H1 (cell line): ENCODE measurements at regions not wholly inside any gene's neighbourhood (a gene's known extent, or its start where the extent isn't known, plus 50 kb on each side); places are given as distances from the start of the nearest gene placed in this dataset.

Source experiments
- CTCF ChIA-PET: fragments of 300-600 bp; sonication (Branson Sonifier 250); formaldehyde crosslinking; loops from one replicate; lab custom pipeline; 2021; ENCODE audit not compliant: partially characterized antibody; lab: Charles Lee
- POLR2A ChIA-PET: fragments of 300-600 bp; sonication (Branson Sonifier 250); formaldehyde crosslinking; loops from one replicate; lab custom pipeline; 2021; ENCODE audit warnings: inconsistent platforms; ENCODE audit not compliant: partially characterized antibody; lab: Charles Lee
- DNase-seq, 2 experiments: peaks; one replicate each; pipeline versions ENCODE4 v3.0.0 to v3.0.0-alpha.2; 2010 to 2022; ENCODE audit warnings: low spot score in 2 of 2, low read depth in 1 of 2, mixed read lengths in 1 of 2
- FAIRE-seq: peaks from 2 replicates; lab custom pipeline; 2011; peaks lifted over from hg19 to GRCh38; lab: Jason Lieb, UNC
- H2AFZ ChIP-seq: 2 replicates; pipeline ENCODE4 v1.8.1; 2012; ENCODE audit warnings: low read length, inconsistent platforms
- H2AK5ac ChIP-seq: 2 replicates; pipeline ENCODE4 v1.6.1; 2013; ENCODE audit warnings: low read depth, low read length
- H2BK120ac ChIP-seq: replicated peaks from 2 replicates; pipeline ENCODE3; 2013; ENCODE audit warnings: low read depth, low read length, inconsistent platforms
- H2BK12ac ChIP-seq: 2 replicates; pipeline ENCODE4 v1.6.1; 2013; ENCODE audit warnings: low read depth, low read length
- H2BK15ac ChIP-seq: 2 replicates; pipeline ENCODE4 v1.6.1; 2013; ENCODE audit warnings: low read length
- H2BK20ac ChIP-seq: 2 replicates; pipeline ENCODE4 v1.6.1; 2013; ENCODE audit warnings: low read length
- H2BK5ac ChIP-seq: 2 replicates; pipeline ENCODE4 v1.6.1; 2013; ENCODE audit warnings: low read depth, low read length
- H3K14ac ChIP-seq: 2 replicates; pipeline ENCODE4 v1.6.1; 2013; ENCODE audit warnings: inconsistent platforms; ENCODE audit not compliant: insufficient read length
- H3K18ac ChIP-seq: 2 replicates; pipeline ENCODE4 v1.6.1; 2013; ENCODE audit warnings: low read length; ENCODE audit errors: extremely low read depth
- H3K23ac ChIP-seq: 2 replicates; pipeline ENCODE4 v1.6.1; 2013; ENCODE audit warnings: inconsistent platforms; ENCODE audit not compliant: insufficient read length
- H3K23me2 ChIP-seq: 2 replicates; pipeline ENCODE4 v1.6.1; 2013; ENCODE audit warnings: low read depth, low read length
- H3K27ac ChIP-seq: 2 replicates; pipeline ENCODE4 v1.6.1; 2011; ENCODE audit warnings: low read depth, low read length, inconsistent platforms
- H3K27me3 ChIP-seq, 4 experiments: replicated peaks in 1 of 4; 1 replicate in 1 of 4; 2 replicates in 3 of 4; pipeline versions ENCODE4 v1.6.1 to v1.8.1; 2011 to 2013; ENCODE audit warnings: low read length in 3 of 4, mild to moderate bottlenecking in 3 of 4, inconsistent platforms in 2 of 4, mixed read lengths in 2 of 4, moderate library complexity in 1 of 4; ENCODE audit not compliant: control insufficient read depth in 3 of 4, insufficient read depth in 3 of 4; ENCODE audit errors: extremely low read depth in 1 of 4
- H3K36me3 ChIP-seq, 4 experiments: 2 replicates each; pipeline versions ENCODE4 v1.6.1 to v1.8.1; 2011 to 2013; ENCODE audit warnings: mild to moderate bottlenecking in 4 of 4, low read length in 3 of 4, moderate library complexity in 2 of 4, control low read depth in 1 of 4, inconsistent platforms in 1 of 4; ENCODE audit not compliant: insufficient read depth in 4 of 4, control insufficient read depth in 2 of 4
- H3K4ac ChIP-seq: replicated peaks from 2 replicates; pipeline ENCODE3; 2013; ENCODE audit warnings: low read length, low read depth, mixed read lengths, inconsistent platforms; ENCODE audit not compliant: insufficient read length
- H3K4me1 ChIP-seq, 4 experiments: replicated peaks in 1 of 4; 1 replicate in 1 of 4; 2 replicates in 3 of 4; pipeline versions ENCODE4 v1.6.1 to v1.8.1; 2011 to 2013; ENCODE audit warnings: low read length in 3 of 4, inconsistent platforms in 2 of 4, mixed read lengths in 1 of 4; ENCODE audit not compliant: insufficient read depth in 4 of 4, control insufficient read depth in 3 of 4
- H3K4me2 ChIP-seq, 2 experiments: 2 replicates each; pipeline versions ENCODE4 v1.6.1 to v1.8.1; 2011 to 2013; ENCODE audit warnings: low read depth in 2 of 2, low read length in 2 of 2, control low read depth in 1 of 2, inconsistent platforms in 1 of 2, mild to moderate bottlenecking in 1 of 2; ENCODE audit not compliant: insufficient read depth in 1 of 2
- H3K4me3 ChIP-seq, 4 experiments: fragments of 200-600, 300-600 bp in 1 of 4; sonication (generic), shearing (Covaris generic), sonication (Bioruptor Twin) in 1 of 4; 2 replicates each; pipeline versions ENCODE4 v1.5.1 to v1.8.1; 2011 to 2016; ENCODE audit warnings: low read length in 4 of 4, low read depth in 3 of 4, control low read depth in 2 of 4, inconsistent platforms in 2 of 4, mild to moderate bottlenecking in 2 of 4, mixed read lengths in 1 of 4, moderate library complexity in 1 of 4; ENCODE audit not compliant: insufficient read depth in 2 of 4; ENCODE audit errors: extremely low read depth in 1 of 4
- H3K56ac ChIP-seq: replicated peaks from 2 replicates; pipeline ENCODE3; 2013; ENCODE audit warnings: low read depth, mild to moderate bottlenecking, mixed read lengths, low read length, inconsistent platforms; ENCODE audit not compliant: insufficient read length
- H3K79me1 ChIP-seq: 2 replicates; pipeline ENCODE4 v1.6.1; 2013; ENCODE audit warnings: low read depth, low read length, control low read depth
- H3K79me2 ChIP-seq, 2 experiments: 2 replicates each; pipeline versions ENCODE4 v1.6.1 to v1.8.1; 2012 to 2013; ENCODE audit warnings: low read length in 2 of 2, mild to moderate bottlenecking in 2 of 2, inconsistent platforms in 1 of 2; ENCODE audit not compliant: insufficient read depth in 2 of 2, control insufficient read depth in 1 of 2
- H3K9ac ChIP-seq, 4 experiments: replicated peaks in 1 of 4; 1 replicate in 1 of 4; 2 replicates in 3 of 4; pipeline versions ENCODE4 v1.6.1 to v1.8.1; 2011 to 2013; ENCODE audit warnings: low read depth in 3 of 4, low read length in 3 of 4, control low read depth in 2 of 4, mild to moderate bottlenecking in 2 of 4, moderate library complexity in 2 of 4, inconsistent platforms in 1 of 4; ENCODE audit errors: extremely low read depth in 1 of 4
- H3K9me3 ChIP-seq, 2 experiments: 2 replicates each; pipeline versions ENCODE4 v1.6.1 to v1.8.1; 2012 to 2013; ENCODE audit warnings: mild to moderate bottlenecking in 2 of 2, moderate library complexity in 2 of 2, control low read depth in 1 of 2, inconsistent platforms in 1 of 2, low read depth in 1 of 2, low read length in 1 of 2, mixed read lengths in 1 of 2; ENCODE audit not compliant: insufficient read depth in 2 of 2
- H4K20me1 ChIP-seq, 2 experiments: replicated peaks in 1 of 2; 2 replicates each; pipeline versions ENCODE3 to v1.8.1; 2011 to 2013; ENCODE audit warnings: inconsistent platforms in 2 of 2, low read length in 2 of 2, mild to moderate bottlenecking in 1 of 2; ENCODE audit not compliant: insufficient read depth in 2 of 2, control insufficient read depth in 1 of 2
- H4K5ac ChIP-seq: 2 replicates; pipeline ENCODE4 v1.6.1; 2013; ENCODE audit warnings: low read length, low read depth, mixed read lengths, inconsistent platforms; ENCODE audit not compliant: insufficient read length
- H4K8ac ChIP-seq: 2 replicates; pipeline ENCODE4 v1.8.0; 2013; ENCODE audit warnings: mild to moderate bottlenecking, moderate library complexity, low read length, inconsistent platforms; ENCODE audit not compliant: insufficient read depth; ENCODE audit errors: extremely low read depth
- H4K91ac ChIP-seq: replicated peaks from 2 replicates; pipeline ENCODE3; 2013; ENCODE audit warnings: low read length, mixed read lengths, inconsistent platforms; ENCODE audit not compliant: insufficient read length
- PHF8 ChIP-seq: fragments of 200-600 bp; sonication (generic); conservative IDR thresholded peaks from 2 replicates; pipeline ENCODE4 v1.7.1; 2012; ENCODE audit warnings: low read depth, mild to moderate bottlenecking, inconsistent platforms, low read length, moderate library complexity
- RXRA ChIP-seq: IDR thresholded peaks from 2 replicates; pipeline ENCODE4 v1.6.1; 2011; ENCODE audit warnings: low read depth, mild to moderate bottlenecking, low read length, moderate library complexity; ENCODE audit not compliant: insufficient read depth
- SAP30 ChIP-seq: fragments of 300-600 bp; sonication (generic); IDR thresholded peaks from 2 replicates; pipeline ENCODE4 v1.7.1; 2012; ENCODE audit warnings: low read length, moderate library complexity, mild to moderate bottlenecking, inconsistent platforms; ENCODE audit not compliant: insufficient read depth, insufficient replicate concordance
- SIX5 ChIP-seq: IDR thresholded peaks from 2 replicates; pipeline ENCODE4 v1.6.1; 2011; ENCODE audit warnings: mild to moderate bottlenecking, low read depth, low read length
- SP1 ChIP-seq: IDR thresholded peaks from 2 replicates; pipeline ENCODE4 v1.6.1; 2011; ENCODE audit warnings: low read depth, low read length
- SUZ12 ChIP-seq: fragments of 200-600 bp; sonication (generic); IDR thresholded peaks from 2 replicates; pipeline ENCODE4 v1.6.1; 2012; ENCODE audit warnings: mild to moderate bottlenecking, inconsistent platforms, low read length, moderate library complexity, mixed read lengths
- USF2 ChIP-seq: IDR thresholded peaks from 2 replicates; pipeline ENCODE4 v1.6.1; 2011; ENCODE audit warnings: low read length, improper control_type of control experiment
- WGBS, 2 experiments: shearing (Covaris generic) in 1 of 2; methylation state at CpG; one replicate each; pipeline versions ENCODE4 v1.1.6 to v1.1.7; 2013 to 2015; ENCODE audit warnings: low lambda C conversion rate in 2 of 2, mixed read lengths in 2 of 2, inconsistent platforms in 1 of 2, low coverage in 1 of 2, missing lambda C conversion rate in 1 of 2; ENCODE audit not compliant: insufficient replicate concordance in 2 of 2, insufficient coverage in 1 of 2, insufficient read length in 1 of 2; ENCODE audit errors: extremely low coverage in 1 of 2, missing lambda C conversion rate in 1 of 2; 5-methylcytosine and 5-hydroxymethylcytosine counted together

GRCh38 chr4:124053872-124054538 is 657.4 kb downstream of the SPRY1 start:
- H4K20me1 ChIP-seq = no peaks in the 10 kb centered on the region
- no peaks in the 10 kb centered on the region for H3K36me3 ChIP-seq
- H3K4me2 ChIP-seq = no peak overlapping the region
- no peak for FAIRE-seq
- H3K18ac ChIP-seq = no peak overlapping the region
- H2BK20ac ChIP-seq = no peak overlapping the region
- ChIA-PET POLR2A (no interaction called here), CTCF (interaction anchor here (0.5 to 1.0 kb wide), 2 partner anchors 9 to 127 kb away, joined by 3 read pairs; no protein-coding TSS in a partner anchor)
- no peak overlapping the region for H2BK15ac ChIP-seq
- no peak overlapping the region for H2BK120ac ChIP-seq
- H3K14ac ChIP-seq = no peak overlapping the region
- no peaks in the 10 kb centered on the region for H3K23me2 ChIP-seq
- no peaks in the 10 kb centered on the region for H3K9me3 ChIP-seq
- no peak overlapping the region for H3K27ac ChIP-seq
- H3K56ac ChIP-seq = no peak overlapping the region
- H2BK12ac ChIP-seq = no peak overlapping the region
- peaks cover 0 to 2% (median 0%) of the 10 kb centered on the region in 4 experiments; a peak in 1 of 7 replicates for H3K4me1 ChIP-seq
- H3K27me3 ChIP-seq = no peaks in the 10 kb centered on the region
- no peak overlapping the region for H2BK5ac ChIP-seq
- no peak for DNase-seq
- H3K79me2 ChIP-seq = no peaks in the 10 kb centered on the region
- no peak overlapping the region for H3K9ac ChIP-seq
- no peaks in the 10 kb centered on the region for H3K79me1 ChIP-seq
- no peak overlapping the region for H3K4ac ChIP-seq
- H3K4me3 ChIP-seq = no peak overlapping the region
- H2AK5ac ChIP-seq = no peak overlapping the region
- no peak overlapping the region for H3K23ac ChIP-seq
- no peak overlapping the region for H2AFZ ChIP-seq
- no peak overlapping the region for H4K5ac ChIP-seq
- H4K8ac ChIP-seq = no peak overlapping the region
- 94% methylated on average over 4 of the region's 4 CpGs; no CpG with 5 or more reads in 1 of the 2 experiments for WGBS, 2 experiments
- no peak overlapping the region for H4K91ac ChIP-seq
- no peak for TF ChIP-seq SUZ12
- TF ChIP-seq SAP30 = no peak
- no peak for TF ChIP-seq PHF8
- no peak for TF ChIP-seq USF2
- TF ChIP-seq SIX5 = no peak
- no peak for TF ChIP-seq RXRA
- no peak for TF ChIP-seq SP1
